Sigmoid colon (tissue), 6 donors: ENCODE measurements at regions not wholly inside any gene's neighbourhood (a gene's known extent, or its start where the extent isn't known, plus 50 kb on each side); places are given as distances from the start of the nearest gene placed in this dataset.

Source experiments
- DNase-seq: peaks from one replicate; pipeline ENCODE4 v3.0.0-alpha.2; 2019
- H3K27ac ChIP-seq, 4 donors: fragments of 200-600 bp; sonication (generic); one replicate each; pipeline ENCODE4 v1.5.1; 2016 to 2019; ENCODE audit warnings: mild to moderate bottlenecking in 1 of 4
- H3K27me3 ChIP-seq, 3 donors: fragments of 200-600 bp; sonication (generic); one replicate each; pipeline ENCODE4 v1.5.1; 2019; ENCODE audit warnings: mild to moderate bottlenecking in 1 of 3
- H3K36me3 ChIP-seq, 4 donors: fragments of 200-600 bp; sonication (generic); one replicate each; pipeline ENCODE4 v1.5.1; 2016 to 2019
- H3K4me1 ChIP-seq, 4 donors: fragments of 200-600 bp; sonication (generic); one replicate each; pipeline ENCODE4 v1.5.1; 2017 to 2019
- H3K4me3 ChIP-seq, 4 donors: fragments of 200-600 bp; sonication (generic); one replicate each; pipeline ENCODE4 v1.5.1; 2017 to 2019; ENCODE audit warnings: mild to moderate bottlenecking in 2 of 4, moderate library complexity in 1 of 4
- H3K9me3 ChIP-seq, 4 donors: fragments of 200-600 bp in 3 of 4; sonication (generic) in 3 of 4; one replicate each; pipeline versions ENCODE4 v1.5.1 to v1.6.1; 2013 to 2019
- CTCF ChIP-seq, 4 experiments: fragments of 450-650 bp in 3 of 4; fragments of 200-600 bp in 1 of 4; IDR thresholded peaks; one replicate each; pipeline ENCODE4 v1.5.1; 2016 to 2019; ENCODE audit warnings: antibody characterized with exemption in 4 of 4, mild to moderate bottlenecking in 3 of 4, moderate library complexity in 2 of 4
- EP300 ChIP-seq, 4 donors: sonication (generic); formaldehyde crosslinking; IDR thresholded peaks; one replicate each; pipeline ENCODE4 v1.6.1; 2017; ENCODE audit warnings: antibody characterized with exemption in 4 of 4
- POLR2A ChIP-seq, 2 donors: fragments of 450-650 bp; IDR thresholded peaks; one replicate each; pipeline ENCODE4 v1.6.1; 2016; ENCODE audit warnings: antibody characterized with exemption in 2 of 2, mild to moderate bottlenecking in 2 of 2, moderate library complexity in 2 of 2
- POLR2AphosphoS5 ChIP-seq, 4 donors: sonication (generic); formaldehyde crosslinking; IDR thresholded peaks; one replicate each; pipeline ENCODE4 v1.6.1; 2017; ENCODE audit warnings: antibody characterized with exemption in 4 of 4
- WGBS, 2 donors: extraction: QIAGEN DNeasy Blood & Tissue Kit; methylation state at CpG; one replicate each; pipeline ENCODE4 v1.1.7; 2013; 5-methylcytosine and 5-hydroxymethylcytosine counted together
- intact Hi-C: fragments of 100-400 bp; cut with DNase I; formaldehyde crosslinking; loops from one replicate; pipeline ENCODE4 v1.15.1; 2023
- donor health status: healthy with polysubstance abuse.
- donor health status: healthy.

GRCh38 chr3:94709249-94709902 is 646.5 kb downstream of the NSUN3 start:
- no peaks in the 10 kb centered on the region for H3K36me3 ChIP-seq
- DNase-seq = no peak
- H3K4me3 ChIP-seq = no peak overlapping the region
- H3K9me3 ChIP-seq = peaks cover 0 to 7% (median 0%) of the 10 kb centered on the region in 4 donors
- no peaks in the 10 kb centered on the region for H3K27me3 ChIP-seq
- WGBS, 2 donors = 64 to 70% methylated on average over 1 of the region's 1 CpG
- intact Hi-C loops = no loop called here
- H3K4me1 ChIP-seq = no peaks in the 10 kb centered on the region
- H3K27ac ChIP-seq = no peak overlapping the region
- TF ChIP-seq POLR2A (IDR thresholded peaks at IDR 0.05) (no peak), POLR2AphosphoS5 (IDR thresholded peaks at IDR 0.05) (no peak), EP300 (IDR thresholded peaks at IDR 0.05) (no peak), CTCF (IDR thresholded peaks at IDR 0.05) (no peak)

GRCh38 chr3:94714194-94714593 is 651.3 kb downstream of the NSUN3 start:
- no peaks in the 10 kb centered on the region for H3K9me3 ChIP-seq
- TF ChIP-seq CTCF (IDR thresholded peaks at IDR 0.05) (no peak), POLR2A (IDR thresholded peaks at IDR 0.05) (no peak), EP300 (IDR thresholded peaks at IDR 0.05) (no peak), POLR2AphosphoS5 (IDR thresholded peaks at IDR 0.05) (no peak)
- H3K27me3 ChIP-seq = no peaks in the 10 kb centered on the region
- intact Hi-C loops = no loop called here
- no peaks in the 10 kb centered on the region for H3K36me3 ChIP-seq
- H3K4me3 ChIP-seq = no peak overlapping the region
- no peak for DNase-seq
- H3K27ac ChIP-seq = no peak overlapping the region
- H3K4me1 ChIP-seq = no peaks in the 10 kb centered on the region

- Histone ChIP-seq H3K27me3 (no peaks in the 10 kb centered on the region), H3K4me1 (peaks cover 0 to 2% (median 0%) of the 10 kb centered on the region in 4 donors), H3K36me3 (no peaks in the 10 kb centered on the region), H3K4me3 (no peak overlapping the region), H3K9me3 (no peaks in the 10 kb centered on the region), H3K27ac (no peak overlapping the region)
- TF ChIP-seq POLR2A (IDR thresholded peaks at IDR 0.05) = no peak
- TF ChIP-seq POLR2AphosphoS5 (IDR thresholded peaks at IDR 0.05) = no peak
- no peak for TF ChIP-seq CTCF (IDR thresholded peaks at IDR 0.05)
- no peak for TF ChIP-seq EP300 (IDR thresholded peaks at IDR 0.05)
- 18 to 69% methylated on average over 2 of the region's 2 CpGs for WGBS, 2 donors
- intact Hi-C loops = no loop called here
- DNase-seq = no peak
These were observed 653.6 kb downstream of the NSUN3 start for GRCh38 chr3:94716326-94717018.

GRCh38 chr3:94734206-94734605 is 671.3 kb downstream of the NSUN3 start:
- 76 to 90% methylated on average over 2 of the region's 2 CpGs for WGBS, 2 donors
- intact Hi-C loops = no loop called here
- peaks cover 0 to 14% (median 5%) of the 10 kb centered on the region in 4 donors for H3K4me1 ChIP-seq
- TF ChIP-seq CTCF (IDR thresholded peaks at IDR 0.05) = no peak
- no peak for TF ChIP-seq POLR2AphosphoS5 (IDR thresholded peaks at IDR 0.05)
- TF ChIP-seq POLR2A (IDR thresholded peaks at IDR 0.05) = no peak
- TF ChIP-seq EP300 (IDR thresholded peaks at IDR 0.05) = no peak
- H3K36me3 ChIP-seq = no peaks in the 10 kb centered on the region
- no peak for DNase-seq
- H3K4me3 ChIP-seq = no peak overlapping the region
- H3K27me3 ChIP-seq = no peaks in the 10 kb centered on the region
- no peaks in the 10 kb centered on the region for H3K9me3 ChIP-seq
- H3K27ac ChIP-seq = no peak overlapping the region
